Astrocyte (in vitro differentiated cells and primary cell): ENCODE measurements at regions not wholly inside any gene's neighbourhood (a gene's known extent, or its start where the extent isn't known, plus 50 kb on each side); places are given as distances from the start of the nearest gene placed in this dataset.

ENCODE experiments used
- DNase-seq: peaks from one replicate; pipeline ENCODE4 v3.0.0-alpha.2; 2010; ENCODE audit warnings: low read depth
- FAIRE-seq: peaks from 2 replicates; lab custom pipeline; 2011; peaks lifted over from hg19 to GRCh38; lab: Jason Lieb, UNC
- H2AFZ ChIP-seq: 2 replicates; pipeline ENCODE4 v1.6.0; 2012; ENCODE audit warnings: low read depth, low read length, inconsistent platforms
- H3K27ac ChIP-seq: 2 replicates; pipeline ENCODE4 v1.5.1; 2011; ENCODE audit warnings: low read depth, low read length, inconsistent platforms
- H3K27me3 ChIP-seq: 2 replicates; pipeline ENCODE4 v1.6.0; 2011; ENCODE audit warnings: low read length, inconsistent platforms; ENCODE audit not compliant: insufficient read depth
- H3K36me3 ChIP-seq: 2 replicates; pipeline ENCODE4 v1.5.1; 2011; ENCODE audit warnings: low read length, inconsistent platforms; ENCODE audit not compliant: insufficient read depth
- H3K4me1 ChIP-seq: 2 replicates; pipeline ENCODE4 v1.5.1; 2011; ENCODE audit warnings: low read length, inconsistent platforms; ENCODE audit not compliant: insufficient read depth
- H3K4me2 ChIP-seq: 2 replicates; pipeline ENCODE4 v1.6.0; 2012; ENCODE audit warnings: low read length, inconsistent platforms
- H3K4me3 ChIP-seq: 2 replicates; pipeline ENCODE4 v1.5.1; 2011; ENCODE audit warnings: low read depth, mild to moderate bottlenecking, low read length, inconsistent platforms; ENCODE audit not compliant: insufficient read depth
- H3K79me2 ChIP-seq: 2 replicates; pipeline ENCODE4 v1.6.0; 2012; ENCODE audit warnings: mild to moderate bottlenecking, low read length, inconsistent platforms; ENCODE audit not compliant: insufficient read depth
- H3K9ac ChIP-seq: 2 replicates; pipeline ENCODE4 v1.6.0; 2012; ENCODE audit warnings: mild to moderate bottlenecking, low read length, inconsistent platforms
- H3K9me3 ChIP-seq: 2 replicates; pipeline ENCODE4 v1.5.1; 2012; ENCODE audit warnings: low read depth, mild to moderate bottlenecking, low read length, inconsistent platforms; ENCODE audit not compliant: insufficient read depth
- H4K20me1 ChIP-seq: 2 replicates; pipeline ENCODE4 v1.6.0; 2012; ENCODE audit warnings: low read length, inconsistent platforms; ENCODE audit not compliant: insufficient read depth
- H3K27ac Mint-ChIP-seq: one replicate; pipeline ENCODE4 v1.8.0; 2021; ENCODE audit warnings: mild to moderate bottlenecking, mixed read lengths; ENCODE audit not compliant: unreplicated experiment
- H3K27me3 Mint-ChIP-seq: one replicate; pipeline ENCODE4 v1.8.0; 2021; ENCODE audit warnings: low read depth, mixed read lengths; ENCODE audit not compliant: unreplicated experiment
- H3K36me3 Mint-ChIP-seq: one replicate; pipeline ENCODE4 v1.8.0; 2021; ENCODE audit warnings: low read depth, mixed read lengths; ENCODE audit not compliant: unreplicated experiment
- H3K4me1 Mint-ChIP-seq: one replicate; pipeline ENCODE4 v1.8.0; 2021; ENCODE audit warnings: low read depth, mixed read lengths; ENCODE audit not compliant: unreplicated experiment
- H3K4me3 Mint-ChIP-seq: one replicate; pipeline ENCODE4 v1.8.0; 2021; ENCODE audit warnings: mild to moderate bottlenecking, moderate library complexity, mixed read lengths; ENCODE audit not compliant: unreplicated experiment
- H3K9me3 Mint-ChIP-seq: one replicate; pipeline ENCODE4 v1.8.0; 2021; ENCODE audit warnings: mild to moderate bottlenecking, mixed read lengths; ENCODE audit not compliant: unreplicated experiment
- EZH2 ChIP-seq: IDR thresholded peaks from 2 replicates; pipeline ENCODE4 v1.6.1; 2012; ENCODE audit warnings: mild to moderate bottlenecking, low read length, inconsistent platforms; ENCODE audit not compliant: insufficient read depth
- TF ChIP-seq, protein P1 (sequence below): IDR thresholded peaks from 2 replicates; pipeline ENCODE4 v1.5.1; 2011; ENCODE audit warnings: low read depth, mild to moderate bottlenecking, inconsistent platforms, low read length, moderate library complexity; ENCODE audit not compliant: insufficient read depth

DNA sequence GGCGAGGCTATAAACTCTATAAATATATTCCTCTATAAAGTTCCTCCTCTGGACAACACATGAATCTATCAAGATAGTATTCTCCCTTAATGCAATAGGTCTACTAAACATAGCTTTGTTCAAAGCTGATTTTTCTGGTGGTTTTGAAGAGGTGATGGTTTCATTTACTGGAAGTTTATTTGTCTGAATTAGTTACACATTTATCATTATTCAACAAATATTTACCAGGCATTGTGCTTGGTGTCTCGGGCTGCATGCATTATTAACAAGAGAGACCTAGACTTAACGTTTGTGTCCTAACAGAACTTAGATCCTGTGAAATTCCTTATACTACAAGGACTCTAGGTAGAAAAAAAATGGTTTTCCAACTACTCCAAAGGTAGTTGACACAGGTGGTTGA, 511.4 kb upstream of the B3GALT2 start:
- H3K27ac Mint-ChIP-seq = no peak overlapping the region
- H3K4me1 Mint-ChIP-seq = peaks cover 9% of the 10 kb centered on the region
- Histone ChIP-seq H3K27ac (no peak overlapping the region), H4K20me1 (no peaks in the 10 kb centered on the region), H2AFZ (no peak overlapping the region), H3K9me3 (no peaks in the 10 kb centered on the region), H3K4me3 (no peak overlapping the region), H3K27me3 (no peaks in the 10 kb centered on the region), H3K9ac (no peak overlapping the region), H3K4me2 (no peak overlapping the region), H3K79me2 (no peaks in the 10 kb centered on the region), H3K36me3 (no peaks in the 10 kb centered on the region), H3K4me1 (peaks cover 4% of the 10 kb centered on the region)
- no peak overlapping the region for H3K4me3 Mint-ChIP-seq
- no peaks in the 10 kb centered on the region for H3K36me3 Mint-ChIP-seq
- FAIRE-seq (no peak), DNase-seq (no peak)
- H3K9me3 Mint-ChIP-seq = no peaks in the 10 kb centered on the region
- no peaks in the 10 kb centered on the region for H3K27me3 Mint-ChIP-seq
- no peak for TF ChIP-seq EZH2
- TF ChIP-seq, protein P1, sequence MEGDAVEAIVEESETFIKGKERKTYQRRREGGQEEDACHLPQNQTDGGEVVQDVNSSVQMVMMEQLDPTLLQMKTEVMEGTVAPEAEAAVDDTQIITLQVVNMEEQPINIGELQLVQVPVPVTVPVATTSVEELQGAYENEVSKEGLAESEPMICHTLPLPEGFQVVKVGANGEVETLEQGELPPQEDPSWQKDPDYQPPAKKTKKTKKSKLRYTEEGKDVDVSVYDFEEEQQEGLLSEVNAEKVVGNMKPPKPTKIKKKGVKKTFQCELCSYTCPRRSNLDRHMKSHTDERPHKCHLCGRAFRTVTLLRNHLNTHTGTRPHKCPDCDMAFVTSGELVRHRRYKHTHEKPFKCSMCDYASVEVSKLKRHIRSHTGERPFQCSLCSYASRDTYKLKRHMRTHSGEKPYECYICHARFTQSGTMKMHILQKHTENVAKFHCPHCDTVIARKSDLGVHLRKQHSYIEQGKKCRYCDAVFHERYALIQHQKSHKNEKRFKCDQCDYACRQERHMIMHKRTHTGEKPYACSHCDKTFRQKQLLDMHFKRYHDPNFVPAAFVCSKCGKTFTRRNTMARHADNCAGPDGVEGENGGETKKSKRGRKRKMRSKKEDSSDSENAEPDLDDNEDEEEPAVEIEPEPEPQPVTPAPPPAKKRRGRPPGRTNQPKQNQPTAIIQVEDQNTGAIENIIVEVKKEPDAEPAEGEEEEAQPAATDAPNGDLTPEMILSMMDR = no peak

DNA sequence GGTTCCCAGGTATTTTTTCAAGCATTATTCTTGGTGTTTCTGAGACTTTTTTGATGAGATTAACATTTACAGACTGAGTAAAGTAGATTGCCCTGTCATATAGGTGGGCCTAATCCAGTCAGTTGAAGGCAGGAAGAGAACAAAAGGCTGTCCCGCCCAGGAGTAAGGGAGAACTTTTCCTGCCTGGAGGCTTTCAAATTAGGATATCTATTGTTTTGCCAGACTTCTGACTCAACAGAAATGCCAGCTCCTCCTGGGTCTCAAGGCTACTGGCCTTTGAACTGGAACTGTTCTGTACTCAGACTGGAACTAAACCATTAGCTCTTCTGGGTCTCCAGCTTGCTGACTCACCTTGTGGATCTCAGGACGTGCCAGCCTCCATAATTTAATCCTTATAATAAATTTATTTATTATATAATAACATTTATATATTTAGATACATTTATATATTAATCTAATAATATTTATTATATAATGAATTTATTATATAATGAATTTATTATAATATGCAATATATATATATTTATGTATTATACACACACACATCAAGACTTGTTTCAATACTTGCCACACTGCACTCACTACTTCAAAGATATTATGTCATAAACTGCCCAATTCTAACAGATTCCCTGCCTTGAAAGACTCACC, 510.8 kb upstream of the B3GALT2 start:
- FAIRE-seq = no peak
- no peak overlapping the region for H3K27ac Mint-ChIP-seq
- H2AFZ ChIP-seq = no peak overlapping the region

DNA sequence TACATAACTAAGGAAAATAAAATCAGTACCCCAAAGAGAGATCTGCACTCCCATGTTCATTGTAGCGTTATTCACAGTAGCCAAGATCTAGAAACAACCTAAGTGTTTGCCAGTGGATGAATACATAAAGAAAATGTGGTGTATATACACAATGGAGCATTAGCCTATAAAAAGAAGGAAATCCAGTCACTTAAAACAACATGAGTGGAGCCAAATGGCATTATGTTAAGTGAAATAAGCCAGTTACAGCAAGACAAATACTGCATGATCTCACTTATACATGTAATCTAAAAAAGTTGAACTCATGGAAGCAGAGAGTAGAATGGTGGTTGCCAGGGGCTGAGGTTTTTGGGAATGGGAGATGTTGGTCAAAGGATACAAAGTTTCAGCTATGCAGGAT, 508.3 kb upstream of the B3GALT2 start:
- H3K4me3 Mint-ChIP-seq = no peak overlapping the region
- no peak overlapping the region for H3K27ac ChIP-seq
- H3K36me3 ChIP-seq = no peaks in the 10 kb centered on the region
- no peak overlapping the region for H3K27ac Mint-ChIP-seq
- H3K4me1 Mint-ChIP-seq = no peaks in the 10 kb centered on the region
- H4K20me1 ChIP-seq = no peaks in the 10 kb centered on the region
- no peaks in the 10 kb centered on the region for H3K4me1 ChIP-seq
- H3K4me3 ChIP-seq = no peak overlapping the region
- DNase-seq = no peak
- H3K36me3 Mint-ChIP-seq = no peaks in the 10 kb centered on the region
- no peak overlapping the region for H3K4me2 ChIP-seq
- FAIRE-seq = no peak
- no peaks in the 10 kb centered on the region for H3K79me2 ChIP-seq
- no peak overlapping the region for H3K9ac ChIP-seq
- no peak for TF ChIP-seq EZH2
- TF ChIP-seq, protein P1 = no peak
- H3K9me3 Mint-ChIP-seq = no peaks in the 10 kb centered on the region
- H3K27me3 ChIP-seq = no peaks in the 10 kb centered on the region
- no peak overlapping the region for H2AFZ ChIP-seq
- no peaks in the 10 kb centered on the region for H3K9me3 ChIP-seq
- H3K27me3 Mint-ChIP-seq = no peaks in the 10 kb centered on the region

More for the DNA sequence above, 510.8 kb upstream of the B3GALT2 start:
- no peaks in the 10 kb centered on the region for H3K79me2 ChIP-seq
- H3K4me3 ChIP-seq = no peak overlapping the region
- H3K9ac ChIP-seq = no peak overlapping the region
- H3K9me3 Mint-ChIP-seq = no peaks in the 10 kb centered on the region
- no peaks in the 10 kb centered on the region for H3K27me3 ChIP-seq
- H3K27me3 Mint-ChIP-seq = no peaks in the 10 kb centered on the region
- H3K36me3 Mint-ChIP-seq = no peaks in the 10 kb centered on the region
- no peak overlapping the region for H3K27ac ChIP-seq
- H3K36me3 ChIP-seq = no peaks in the 10 kb centered on the region
- TF ChIP-seq, protein P1 = no peak
- TF ChIP-seq EZH2 = no peak
- H3K4me1 ChIP-seq = peaks cover 4% of the 10 kb centered on the region
- H4K20me1 ChIP-seq = no peaks in the 10 kb centered on the region
- no peaks in the 10 kb centered on the region for H3K9me3 ChIP-seq
- H3K4me1 Mint-ChIP-seq = peaks cover 9% of the 10 kb centered on the region
- H3K4me3 Mint-ChIP-seq = no peak overlapping the region
- no peak for DNase-seq
- H3K4me2 ChIP-seq = no peak overlapping the region
